Panc1 (cell line): ENCODE measurements at regions not wholly inside any gene's neighbourhood (a gene's known extent, or its start where the extent isn't known, plus 50 kb on each side); places are given as distances from the start of the nearest gene placed in this dataset.

Source experiments
- ATAC-seq: fragments of 200-7000 bp; cut with Tn5 transposase; 2 replicates; pipeline ENCODE4 v1.9.1; 2020; ENCODE audit warnings: mild to moderate bottlenecking, moderate library complexity
- BruUV-seq: library from RNA; stranded (reverse); fragments of 400-500 nt; replicated peaks from 2 replicates; lab custom pipeline; 2021; lab: Mats Ljungman, UMichigan
- CTCF ChIA-PET: fragments of 300-600 bp; sonication (Branson Sonifier 250); formaldehyde crosslinking; loops from one replicate; lab custom pipeline; 2022; ENCODE audit warnings: antibody characterized with exemption; lab: Charles Lee
- POLR2A ChIA-PET: fragments of 300-600 bp; sonication (Branson Sonifier 250); formaldehyde crosslinking; loops from one replicate; lab custom pipeline; 2022; ENCODE audit warnings: antibody characterized with exemption; lab: Charles Lee
- DNase-seq: peaks from one replicate; pipeline ENCODE4 v3.0.0-alpha.2; 2010; ENCODE audit warnings: low read depth, low spot score
- H3K27ac ChIP-seq: 2 replicates; pipeline ENCODE4 v1.5.1; 2011; ENCODE audit warnings: mild to moderate bottlenecking, low read length, inconsistent platforms
- H3K27me3 ChIP-seq: fragments of 200-500 bp; sonication (Bioruptor generic); 2 replicates; pipeline ENCODE4 v1.6.0; 2014; ENCODE audit warnings: low read length, inconsistent platforms; ENCODE audit not compliant: control insufficient read depth, insufficient read depth
- H3K36me3 ChIP-seq: fragments of 200-500 bp; sonication (Bioruptor generic); 2 replicates; pipeline ENCODE4 v1.5.1; 2014; ENCODE audit warnings: inconsistent platforms, mild to moderate bottlenecking, low read length, moderate library complexity; ENCODE audit not compliant: control insufficient read depth, insufficient read depth
- H3K4me1 ChIP-seq: 2 replicates; pipeline ENCODE4 v1.5.1; 2011; ENCODE audit warnings: inconsistent platforms, mild to moderate bottlenecking, low read length, moderate library complexity; ENCODE audit not compliant: control insufficient read depth, insufficient read depth
- H3K4me3 ChIP-seq, 2 experiments: 2 replicates each; pipeline ENCODE4 v1.5.1; 2011 to 2012; ENCODE audit warnings: low read depth in 2 of 2, low read length in 2 of 2, mild to moderate bottlenecking in 2 of 2, inconsistent platforms in 1 of 2, moderate library complexity in 1 of 2
- H3K9me3 ChIP-seq: fragments of 200-500 bp; sonication (Bioruptor generic); 2 replicates; pipeline ENCODE4 v1.5.1; 2014; ENCODE audit warnings: low read depth, mild to moderate bottlenecking, inconsistent platforms, low read length, moderate library complexity; ENCODE audit not compliant: control insufficient read depth, insufficient read depth
- CTCF ChIP-seq: fragments of 450-650 bp; IDR thresholded peaks from 2 replicates; pipeline ENCODE4 v1.5.1; 2017; ENCODE audit warnings: mild to moderate bottlenecking
- POLR2AphosphoS5 ChIP-seq: IDR thresholded peaks from 2 replicates; pipeline ENCODE4 v1.6.1; 2012; ENCODE audit warnings: mild to moderate bottlenecking, low read depth, low read length, moderate library complexity
- SIN3A ChIP-seq: IDR thresholded peaks from 2 replicates; pipeline ENCODE4 v1.6.1; 2012; ENCODE audit warnings: low read depth, mild to moderate bottlenecking, low read length, moderate library complexity, borderline replicate concordance; ENCODE audit not compliant: insufficient read depth
- TCF7L2 ChIP-seq: IDR thresholded peaks from 2 replicates; pipeline ENCODE4 v1.6.1; 2011; ENCODE audit warnings: mild to moderate bottlenecking, low read depth, low read length, inconsistent platforms
- in situ Hi-C: cut with HindIII; loops from 2 replicates; pipeline ENCODE4 v1.10.0; 2016; ENCODE audit warnings: low sequenced_read_pairs, low pct_unique_long_range_greater_than_20kb
- intact Hi-C: fragments of 100-400 bp; cut with micrococcal nuclease; formaldehyde crosslinking; loops from one replicate; pipeline ENCODE4 v1.10.0; 2022; ENCODE audit not compliant: unreplicated experiment
- TF ChIP-seq, protein P1 (sequence below), 2 experiments: IDR thresholded peaks; 2 replicates each; pipeline ENCODE4 v1.6.1; 2011 to 2012; ENCODE audit warnings: low read depth in 2 of 2, control low read depth in 1 of 2, low read length in 1 of 2, mild to moderate bottlenecking in 1 of 2, moderate library complexity in 1 of 2; ENCODE audit not compliant: insufficient read depth in 1 of 2

GRCh38 chr9:105950448-105950847 is 256.1 kb downstream of the TMEM38B start:
- ChIA-PET POLR2A (no interaction called here), CTCF (no interaction called here)
- Histone ChIP-seq H3K36me3 (no peaks in the 10 kb centered on the region), H3K27ac (no peak overlapping the region), H3K4me3 (no peak overlapping the region), H3K4me1 (no peaks in the 10 kb centered on the region), H3K9me3 (no peaks in the 10 kb centered on the region), H3K27me3 (no peaks in the 10 kb centered on the region)
- ATAC-seq = no peak
- in situ Hi-C loops = no loop called here
- intact Hi-C loops = no loop called here
- TF ChIP-seq, protein P1, sequence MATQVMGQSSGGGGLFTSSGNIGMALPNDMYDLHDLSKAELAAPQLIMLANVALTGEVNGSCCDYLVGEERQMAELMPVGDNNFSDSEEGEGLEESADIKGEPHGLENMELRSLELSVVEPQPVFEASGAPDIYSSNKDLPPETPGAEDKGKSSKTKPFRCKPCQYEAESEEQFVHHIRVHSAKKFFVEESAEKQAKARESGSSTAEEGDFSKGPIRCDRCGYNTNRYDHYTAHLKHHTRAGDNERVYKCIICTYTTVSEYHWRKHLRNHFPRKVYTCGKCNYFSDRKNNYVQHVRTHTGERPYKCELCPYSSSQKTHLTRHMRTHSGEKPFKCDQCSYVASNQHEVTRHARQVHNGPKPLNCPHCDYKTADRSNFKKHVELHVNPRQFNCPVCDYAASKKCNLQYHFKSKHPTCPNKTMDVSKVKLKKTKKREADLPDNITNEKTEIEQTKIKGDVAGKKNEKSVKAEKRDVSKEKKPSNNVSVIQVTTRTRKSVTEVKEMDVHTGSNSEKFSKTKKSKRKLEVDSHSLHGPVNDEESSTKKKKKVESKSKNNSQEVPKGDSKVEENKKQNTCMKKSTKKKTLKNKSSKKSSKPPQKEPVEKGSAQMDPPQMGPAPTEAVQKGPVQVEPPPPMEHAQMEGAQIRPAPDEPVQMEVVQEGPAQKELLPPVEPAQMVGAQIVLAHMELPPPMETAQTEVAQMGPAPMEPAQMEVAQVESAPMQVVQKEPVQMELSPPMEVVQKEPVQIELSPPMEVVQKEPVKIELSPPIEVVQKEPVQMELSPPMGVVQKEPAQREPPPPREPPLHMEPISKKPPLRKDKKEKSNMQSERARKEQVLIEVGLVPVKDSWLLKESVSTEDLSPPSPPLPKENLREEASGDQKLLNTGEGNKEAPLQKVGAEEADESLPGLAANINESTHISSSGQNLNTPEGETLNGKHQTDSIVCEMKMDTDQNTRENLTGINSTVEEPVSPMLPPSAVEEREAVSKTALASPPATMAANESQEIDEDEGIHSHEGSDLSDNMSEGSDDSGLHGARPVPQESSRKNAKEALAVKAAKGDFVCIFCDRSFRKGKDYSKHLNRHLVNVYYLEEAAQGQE (IDR thresholded peaks at IDR 0.05; ENCODE audit: insufficient read depth in 1 of 2, low read depth in 2 of 2, low read length in 1 of 2) = no peak
- no TSS peak for BruUV-seq
- DNase-seq = no peak

GRCh38 chr9:105950894-105951293 is 256.6 kb downstream of the TMEM38B start:
- POLR2A ChIA-PET = no interaction called here
- ATAC-seq = no peak

DNA sequence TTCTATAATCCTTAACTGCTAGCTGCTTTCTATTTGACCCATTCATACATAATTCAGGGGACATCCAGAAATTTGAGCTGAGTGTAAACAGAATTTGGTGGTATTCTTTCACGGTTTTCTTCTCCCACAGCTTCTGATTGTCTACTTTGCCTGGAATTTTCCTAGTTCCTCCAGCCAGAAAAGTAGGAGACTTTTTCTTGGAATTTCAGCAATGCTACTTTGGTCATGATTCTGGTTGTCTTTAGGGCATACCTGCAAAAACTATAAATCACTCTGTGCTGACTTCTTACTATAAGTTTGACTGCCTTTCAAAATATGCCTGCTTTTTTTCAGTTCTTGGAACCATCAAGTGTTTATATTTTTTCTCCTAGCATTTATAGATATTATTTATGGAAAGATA is 260.2 kb downstream of the TMEM38B start:
- POLR2A ChIA-PET = no interaction called here
- ATAC-seq = no peak
- no peaks in the 10 kb centered on the region for H3K27me3 ChIP-seq
- TF ChIP-seq SIN3A (no peak), TCF7L2 (no peak), POLR2AphosphoS5 (no peak), CTCF (no peak)
- TF ChIP-seq, protein P1 (IDR thresholded peaks at IDR 0.05; ENCODE audit: insufficient read depth in 1 of 2, low read depth in 2 of 2, low read length in 1 of 2) = no peak
- no peaks in the 10 kb centered on the region for H3K9me3 ChIP-seq
- no TSS peak for BruUV-seq
- in situ Hi-C loops = no loop called here
- no peak for DNase-seq
- H3K27ac ChIP-seq = no peak overlapping the region
- intact Hi-C loops = no loop called here
- CTCF ChIA-PET = no interaction called here
- H3K4me1 ChIP-seq = no peaks in the 10 kb centered on the region
- no peak overlapping the region for H3K4me3 ChIP-seq
- no peaks in the 10 kb centered on the region for H3K36me3 ChIP-seq

More at GRCh38 chr9:105950894-105951293, 256.6 kb downstream of the TMEM38B start:
- no peaks in the 10 kb centered on the region for H3K9me3 ChIP-seq
- intact Hi-C loops = no loop called here
- no peak for DNase-seq
- H3K4me1 ChIP-seq = no peaks in the 10 kb centered on the region
- H3K4me3 ChIP-seq = no peak overlapping the region
- in situ Hi-C loops = no loop called here
- CTCF ChIA-PET = no interaction called here
- TF ChIP-seq, protein P1 (IDR thresholded peaks at IDR 0.05; ENCODE audit: insufficient read depth in 1 of 2, low read depth in 2 of 2, low read length in 1 of 2) = no peak
- no peak for TF ChIP-seq POLR2AphosphoS5
- no TSS peak for BruUV-seq
- no peaks in the 10 kb centered on the region for H3K27me3 ChIP-seq
- H3K36me3 ChIP-seq = no peaks in the 10 kb centered on the region
- no peak overlapping the region for H3K27ac ChIP-seq
